ENCODE measurements at regions not wholly inside any gene's neighbourhood (a gene's known extent, or its start where the extent isn't known, plus 50 kb on each side); places are given as distances from the start of the nearest gene placed in this dataset.

- Histone ChIP-seq H3K36me3 (ENCODE audit: control insufficient read depth, insufficient read depth, low read length) (no peaks in the 10 kb centered on the region), H3K27me3 (ENCODE audit: control insufficient read depth, insufficient read depth, low read length) (no peaks in the 10 kb centered on the region), H3K9me3 (ENCODE audit: control insufficient read depth, insufficient read depth, low read length) (no peaks in the 10 kb centered on the region), H3K4me3 (ENCODE audit: low read length) (no peak overlapping the region), H3K4me1 (ENCODE audit: control insufficient read depth, insufficient read depth, low read length) (no peaks in the 10 kb centered on the region), H3K27ac (ENCODE audit: low read length) (no peak overlapping the region)
- WGBS (ENCODE audit: insufficient coverage, insufficient read length), result no CpG with 5 or more reads among the region's 1 CpG
- DNase-seq (ENCODE audit: low read depth, low spot score), result no peak
Observed at GRCh38 chr4:31366041-31366440, 645.9 kb downstream of the PCDH7 start.

- no peaks in the 10 kb centered on the region for H3K9me3 ChIP-seq (ENCODE audit: control insufficient read depth, insufficient read depth, low read length)
- DNase-seq (ENCODE audit: low read depth, low spot score), result peak; percentile 47
- no peak overlapping the region for H3K27ac ChIP-seq (ENCODE audit: low read length)
- H3K36me3 ChIP-seq (ENCODE audit: control insufficient read depth, insufficient read depth, low read length), result no peaks in the 10 kb centered on the region
- no peaks in the 10 kb centered on the region for H3K4me1 ChIP-seq (ENCODE audit: control insufficient read depth, insufficient read depth, low read length)
- 100% methylated on average over 1 of the region's 3 CpGs for WGBS (ENCODE audit: insufficient coverage, insufficient read length)
- no peak overlapping the region for H3K4me3 ChIP-seq (ENCODE audit: low read length)
- no peaks in the 10 kb centered on the region for H3K27me3 ChIP-seq (ENCODE audit: control insufficient read depth, insufficient read depth, low read length)
Observed at GRCh38 chr4:31370866-31371465, 650.8 kb downstream of the PCDH7 start.

- Histone ChIP-seq H3K4me1 (ENCODE audit: control insufficient read depth, insufficient read depth, low read length) (no peaks in the 10 kb centered on the region), H3K9me3 (ENCODE audit: control insufficient read depth, insufficient read depth, low read length) (no peaks in the 10 kb centered on the region), H3K4me3 (ENCODE audit: low read length) (no peak overlapping the region), H3K36me3 (ENCODE audit: control insufficient read depth, insufficient read depth, low read length) (no peaks in the 10 kb centered on the region), H3K27ac (ENCODE audit: low read length) (no peak overlapping the region), H3K27me3 (ENCODE audit: control insufficient read depth, insufficient read depth, low read length) (no peaks in the 10 kb centered on the region)
- no peak for DNase-seq (ENCODE audit: low read depth, low spot score)
- no CpG with 5 or more reads among the region's 3 CpGs for WGBS (ENCODE audit: insufficient coverage, insufficient read length)
Observed at GRCh38 chr4:31374256-31374960, 654.2 kb downstream of the PCDH7 start.

GRCh38 chr4:31375936-31376335 lies 655.8 kb downstream of the PCDH7 start:
- no peaks in the 10 kb centered on the region for H3K4me1 ChIP-seq (ENCODE audit: control insufficient read depth, insufficient read depth, low read length)
- H3K27me3 ChIP-seq (ENCODE audit: control insufficient read depth, insufficient read depth, low read length), result no peaks in the 10 kb centered on the region
- no peak overlapping the region for H3K27ac ChIP-seq (ENCODE audit: low read length)
- no peaks in the 10 kb centered on the region for H3K9me3 ChIP-seq (ENCODE audit: control insufficient read depth, insufficient read depth, low read length)
- DNase-seq (ENCODE audit: low read depth, low spot score), result no peak
- no peak overlapping the region for H3K4me3 ChIP-seq (ENCODE audit: low read length)
- no CpG with 5 or more reads among the region's 5 CpGs for WGBS (ENCODE audit: insufficient coverage, insufficient read length)
- H3K36me3 ChIP-seq (ENCODE audit: control insufficient read depth, insufficient read depth, low read length), result no peaks in the 10 kb centered on the region

GRCh38 chr4:31379364-31379763 lies 659.2 kb downstream of the PCDH7 start:
- H3K27ac ChIP-seq (ENCODE audit: low read length), result no peak overlapping the region
- no peaks in the 10 kb centered on the region for H3K36me3 ChIP-seq (ENCODE audit: control insufficient read depth, insufficient read depth, low read length)
- H3K9me3 ChIP-seq (ENCODE audit: control insufficient read depth, insufficient read depth, low read length), result no peaks in the 10 kb centered on the region
- no peak for DNase-seq (ENCODE audit: low read depth, low spot score)
- no peaks in the 10 kb centered on the region for H3K4me1 ChIP-seq (ENCODE audit: control insufficient read depth, insufficient read depth, low read length)
- no peaks in the 10 kb centered on the region for H3K27me3 ChIP-seq (ENCODE audit: control insufficient read depth, insufficient read depth, low read length)
- H3K4me3 ChIP-seq (ENCODE audit: low read length), result no peak overlapping the region
- no CpG with 5 or more reads among the region's 2 CpGs for WGBS (ENCODE audit: insufficient coverage, insufficient read length)

- H3K27me3 ChIP-seq (ENCODE audit: control insufficient read depth, insufficient read depth, low read length), result no peaks in the 10 kb centered on the region
- H3K27ac ChIP-seq (ENCODE audit: low read length), result no peak overlapping the region
- H3K4me3 ChIP-seq (ENCODE audit: low read length), result no peak overlapping the region
- no CpG with 5 or more reads among the region's 2 CpGs for WGBS (ENCODE audit: insufficient coverage, insufficient read length)
- H3K9me3 ChIP-seq (ENCODE audit: control insufficient read depth, insufficient read depth, low read length), result no peaks in the 10 kb centered on the region
- no peaks in the 10 kb centered on the region for H3K36me3 ChIP-seq (ENCODE audit: control insufficient read depth, insufficient read depth, low read length)
- DNase-seq (ENCODE audit: low read depth, low spot score), result no peak
- no peaks in the 10 kb centered on the region for H3K4me1 ChIP-seq (ENCODE audit: control insufficient read depth, insufficient read depth, low read length)
Observed at GRCh38 chr4:31383767-31384166, 663.6 kb downstream of the PCDH7 start.

GRCh38 chr4:31390849-31391248 lies 670.7 kb downstream of the PCDH7 start:
- no peak overlapping the region for H3K4me3 ChIP-seq (ENCODE audit: low read length)
- no peaks in the 10 kb centered on the region for H3K4me1 ChIP-seq (ENCODE audit: control insufficient read depth, insufficient read depth, low read length)
- no peak for DNase-seq (ENCODE audit: low read depth, low spot score)
- H3K27ac ChIP-seq (ENCODE audit: low read length), result no peak overlapping the region
- no peaks in the 10 kb centered on the region for H3K9me3 ChIP-seq (ENCODE audit: control insufficient read depth, insufficient read depth, low read length)
- H3K36me3 ChIP-seq (ENCODE audit: control insufficient read depth, insufficient read depth, low read length), result no peaks in the 10 kb centered on the region
- H3K27me3 ChIP-seq (ENCODE audit: control insufficient read depth, insufficient read depth, low read length), result no peaks in the 10 kb centered on the region

- no peaks in the 10 kb centered on the region for H3K9me3 ChIP-seq (ENCODE audit: control insufficient read depth, insufficient read depth, low read length)
- H3K4me3 ChIP-seq (ENCODE audit: low read length), result no peak overlapping the region
- H3K4me1 ChIP-seq (ENCODE audit: control insufficient read depth, insufficient read depth, low read length), result no peaks in the 10 kb centered on the region
- no peak overlapping the region for H3K27ac ChIP-seq (ENCODE audit: low read length)
- no peaks in the 10 kb centered on the region for H3K27me3 ChIP-seq (ENCODE audit: control insufficient read depth, insufficient read depth, low read length)
- DNase-seq (ENCODE audit: low read depth, low spot score), result no peak
- no peaks in the 10 kb centered on the region for H3K36me3 ChIP-seq (ENCODE audit: control insufficient read depth, insufficient read depth, low read length)
Observed at GRCh38 chr4:31391976-31392375, 671.8 kb downstream of the PCDH7 start.

- WGBS (ENCODE audit: insufficient coverage, insufficient read length), result 100% methylated on average over 2 of the region's 2 CpGs
- H3K4me3 ChIP-seq (ENCODE audit: low read length), result no peak overlapping the region
- no peaks in the 10 kb centered on the region for H3K36me3 ChIP-seq (ENCODE audit: control insufficient read depth, insufficient read depth, low read length)
- H3K9me3 ChIP-seq (ENCODE audit: control insufficient read depth, insufficient read depth, low read length), result no peaks in the 10 kb centered on the region
- H3K27me3 ChIP-seq (ENCODE audit: control insufficient read depth, insufficient read depth, low read length), result no peaks in the 10 kb centered on the region
- H3K4me1 ChIP-seq (ENCODE audit: control insufficient read depth, insufficient read depth, low read length), result no peaks in the 10 kb centered on the region
- DNase-seq (ENCODE audit: low read depth, low spot score), result no peak
- no peak overlapping the region for H3K27ac ChIP-seq (ENCODE audit: low read length)
Observed at GRCh38 chr4:31392923-31393322, 672.8 kb downstream of the PCDH7 start.

- Histone ChIP-seq H3K27ac (ENCODE audit: low read length) (no peak overlapping the region), H3K9me3 (ENCODE audit: control insufficient read depth, insufficient read depth, low read length) (no peaks in the 10 kb centered on the region), H3K4me3 (ENCODE audit: low read length) (no peak overlapping the region), H3K4me1 (ENCODE audit: control insufficient read depth, insufficient read depth, low read length) (no peaks in the 10 kb centered on the region), H3K36me3 (ENCODE audit: control insufficient read depth, insufficient read depth, low read length) (no peaks in the 10 kb centered on the region), H3K27me3 (ENCODE audit: control insufficient read depth, insufficient read depth, low read length) (no peaks in the 10 kb centered on the region)
- DNase-seq (ENCODE audit: low read depth, low spot score), result no peak
- no CpG with 5 or more reads among the region's 3 CpGs for WGBS (ENCODE audit: insufficient coverage, insufficient read length)
Observed at GRCh38 chr4:31408121-31408520, 688.0 kb downstream of the PCDH7 start.

- no CpG with 5 or more reads among the region's 1 CpG for WGBS (ENCODE audit: insufficient coverage, insufficient read length)
- no peak overlapping the region for H3K4me3 ChIP-seq (ENCODE audit: low read length)
- no peaks in the 10 kb centered on the region for H3K9me3 ChIP-seq (ENCODE audit: control insufficient read depth, insufficient read depth, low read length)
- H3K36me3 ChIP-seq (ENCODE audit: control insufficient read depth, insufficient read depth, low read length), result no peaks in the 10 kb centered on the region
- no peak overlapping the region for H3K27ac ChIP-seq (ENCODE audit: low read length)
- no peaks in the 10 kb centered on the region for H3K4me1 ChIP-seq (ENCODE audit: control insufficient read depth, insufficient read depth, low read length)
- H3K27me3 ChIP-seq (ENCODE audit: control insufficient read depth, insufficient read depth, low read length), result no peaks in the 10 kb centered on the region
- no peak for DNase-seq (ENCODE audit: low read depth, low spot score)
Observed at GRCh38 chr4:31411565-31411964, 691.4 kb downstream of the PCDH7 start.

All from iPS DF 6.9 (cell line).